ENCODE measurements at regions not wholly inside any gene's neighbourhood (a gene's known extent, or its start where the extent isn't known, plus 50 kb on each side); places are given as distances from the start of the nearest gene placed in this dataset.
"Not testable (repeated sequence)": the region's sequence is repeated elsewhere in the genome, so short reads cannot be mapped to it uniquely, and the experiment has no call there.

DNA sequence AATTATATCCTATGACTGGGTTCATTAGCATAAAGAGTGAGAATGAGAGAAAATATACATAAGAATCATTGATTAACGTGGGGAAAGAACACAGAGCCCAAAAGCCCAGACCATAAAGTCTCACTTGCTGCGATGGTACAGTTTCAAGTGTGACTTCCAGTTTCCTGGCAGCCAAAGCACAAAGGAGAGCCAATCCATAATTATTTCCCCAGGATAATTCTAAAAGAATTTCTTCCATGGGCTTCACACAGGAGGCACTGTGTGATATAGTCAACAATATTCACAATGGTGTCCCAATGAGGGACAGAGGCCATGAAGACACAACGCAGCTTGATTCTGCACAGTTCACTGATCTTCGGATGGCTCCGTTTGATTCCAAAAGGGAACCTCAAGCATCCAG, 321.6 kb downstream of the PLPP3 start:
- DNase-seq = no peak

DNA sequence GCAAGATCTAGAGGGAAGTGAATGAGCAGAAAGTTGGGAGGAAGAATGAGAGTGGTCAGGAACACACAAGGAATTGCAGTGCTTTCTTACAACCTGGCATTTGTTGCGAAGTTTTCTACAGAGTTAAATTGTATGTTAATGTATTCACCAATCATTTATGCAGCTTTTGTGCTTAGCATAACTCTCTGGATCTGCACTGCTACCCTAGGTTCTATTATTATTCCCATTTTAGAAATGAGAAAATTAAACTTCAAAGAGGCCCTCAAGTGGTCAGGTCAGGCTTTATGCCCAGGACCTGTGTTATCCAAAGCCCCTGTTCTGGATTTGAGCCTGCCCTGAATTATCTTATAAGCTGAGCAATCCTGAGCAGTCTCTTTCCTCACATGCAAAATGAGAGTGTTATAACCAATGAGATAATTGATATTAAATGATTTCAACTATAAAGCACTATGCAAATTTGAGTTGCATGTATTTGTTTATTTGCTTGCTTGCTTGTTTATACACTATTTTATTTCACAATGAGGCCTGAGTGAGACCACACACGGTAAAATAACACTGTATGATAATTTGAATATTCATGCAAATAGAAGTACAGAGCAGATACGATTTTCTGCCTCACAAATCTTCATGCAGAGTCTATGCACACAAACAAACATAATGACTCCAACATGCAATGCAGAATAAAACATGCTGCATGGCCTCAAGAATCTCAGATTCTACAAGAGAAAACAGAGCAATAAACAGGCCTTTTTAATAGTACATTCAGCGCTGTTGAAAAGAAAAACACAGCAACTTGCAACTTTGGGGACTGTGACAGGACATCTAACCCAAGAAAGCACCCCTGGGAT, 323.0 kb downstream of the PLPP3 start:
- no peak for DNase-seq

DNA sequence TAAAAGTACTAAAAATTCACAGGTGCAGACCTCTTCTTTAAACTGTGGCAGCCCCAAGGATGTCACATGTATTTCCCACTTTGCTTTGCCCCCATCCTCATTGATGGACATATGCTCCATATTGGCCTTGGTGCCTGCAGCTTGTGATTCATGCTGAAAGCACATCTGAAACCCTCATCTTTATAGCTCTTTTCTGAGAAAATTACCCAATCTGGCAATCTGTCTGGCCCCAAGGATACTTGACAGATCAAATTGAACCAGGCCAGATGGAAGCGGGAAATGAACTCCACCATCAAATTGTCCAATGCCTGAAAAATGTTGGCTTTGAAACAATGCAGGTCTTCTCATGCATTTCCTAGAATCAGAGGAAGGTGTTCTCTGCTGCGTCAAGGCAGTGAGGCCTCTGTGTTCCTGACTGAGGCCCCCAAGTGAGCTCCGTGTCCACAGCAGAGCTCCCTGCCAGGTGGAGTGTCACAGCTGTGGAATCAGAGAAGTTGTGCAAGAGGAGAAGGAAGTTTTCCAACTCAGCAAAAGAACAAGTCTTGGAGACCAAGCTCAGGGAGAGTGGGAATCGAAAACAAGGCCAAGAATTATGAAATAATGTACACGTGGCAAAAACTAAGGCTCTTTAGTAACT, 323.7 kb downstream of the PLPP3 start:
- no peak for DNase-seq

DNA sequence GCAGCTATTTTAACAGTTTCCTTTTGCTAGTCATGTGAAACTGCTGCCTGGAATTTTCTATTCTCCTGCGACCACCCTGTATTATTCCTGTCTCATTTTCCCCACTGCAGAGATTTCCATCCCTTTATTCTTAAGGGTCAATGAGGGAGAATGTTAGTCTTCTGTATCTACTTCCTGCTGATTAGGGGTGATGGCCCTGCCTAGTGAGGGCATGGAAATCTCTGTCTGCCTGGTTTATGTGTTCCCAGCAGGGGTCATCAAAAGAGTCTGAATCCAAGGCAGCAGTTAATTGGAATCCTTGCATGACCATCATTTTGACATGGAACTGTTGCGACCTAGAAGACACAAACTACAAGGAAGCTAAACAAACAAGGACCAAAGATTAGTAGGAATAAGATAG, 325.2 kb downstream of the PLPP3 start:
- DNase-seq = no peak

DNA sequence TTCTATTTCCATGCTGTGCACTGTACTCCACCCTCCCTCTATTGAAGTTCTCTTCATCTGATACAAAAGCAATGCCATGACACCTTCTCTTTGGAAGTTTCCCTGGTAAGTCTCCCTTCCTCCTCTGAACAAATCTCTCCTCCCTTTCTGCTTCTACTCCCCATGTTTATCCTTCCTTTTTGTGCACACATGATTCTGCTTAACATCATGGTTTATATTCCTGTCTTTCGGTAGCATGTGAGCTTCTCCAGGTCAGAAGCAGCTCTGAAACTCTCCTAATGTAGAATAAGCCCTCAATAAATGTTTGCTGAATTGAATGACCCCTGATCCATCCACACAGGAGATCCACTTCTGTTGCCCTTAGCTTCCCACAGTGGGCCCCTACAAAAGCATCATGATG, 328.6 kb downstream of the PLPP3 start:
- DNase-seq = no peak

DNA sequence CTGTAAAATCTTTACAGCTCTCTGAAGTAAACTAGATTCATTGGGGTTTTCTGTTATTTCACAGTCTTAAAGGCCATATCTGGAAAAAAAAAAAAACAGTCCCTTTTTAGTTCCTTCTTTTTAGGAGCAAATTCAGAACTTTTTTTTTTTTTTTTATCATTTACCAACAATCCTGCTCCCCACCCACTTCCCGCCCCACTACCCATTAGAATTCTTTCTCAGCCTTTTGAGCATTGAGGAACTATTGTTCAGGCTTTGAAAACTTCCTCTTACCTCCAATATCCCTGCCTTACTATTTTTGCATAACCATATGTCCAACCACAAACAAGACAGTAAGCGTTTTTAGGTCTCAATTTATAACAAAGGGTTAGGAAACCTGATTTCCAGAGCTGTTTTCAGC, 330.1 kb downstream of the PLPP3 start:
- no peak for DNase-seq

DNA sequence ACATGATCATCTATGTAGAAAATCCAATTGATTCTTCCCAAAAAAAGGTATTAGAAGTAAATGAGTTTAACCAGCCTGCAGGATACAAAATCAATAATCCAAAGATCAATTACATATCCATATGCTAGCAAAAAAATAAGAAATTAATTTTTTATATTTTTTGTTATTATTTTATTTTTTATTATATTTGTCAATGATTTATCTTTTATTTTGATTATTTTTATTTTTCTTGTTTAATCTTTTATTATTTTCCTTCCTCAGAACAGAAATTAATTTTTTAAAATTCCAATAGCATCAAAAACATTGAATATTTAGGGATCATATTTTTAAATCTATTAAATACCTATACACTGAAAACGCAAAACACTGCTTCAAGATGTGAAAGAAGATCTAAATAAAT, 331.2 kb downstream of the PLPP3 start:
- no peak for DNase-seq

DNA sequence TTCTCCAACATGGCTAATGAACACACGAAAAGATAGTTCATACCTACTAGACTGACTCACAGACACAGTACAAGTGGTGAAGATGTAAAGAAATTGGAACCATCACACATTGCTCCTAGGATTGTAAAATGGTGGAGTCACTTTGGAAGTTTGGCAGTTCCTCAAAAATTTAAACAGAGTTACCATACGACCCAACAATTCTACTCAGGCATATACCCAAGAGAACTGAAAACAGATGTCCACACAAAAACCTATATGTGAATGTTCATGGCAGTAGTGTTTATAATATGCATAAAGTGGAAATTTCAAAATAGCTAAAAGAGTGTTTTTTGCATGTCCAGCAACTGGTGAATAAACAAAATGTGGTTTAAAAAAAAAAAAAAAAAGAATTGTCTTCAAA, 332.6 kb downstream of the PLPP3 start:
- not testable (repeated sequence) for DNase-seq

DNA sequence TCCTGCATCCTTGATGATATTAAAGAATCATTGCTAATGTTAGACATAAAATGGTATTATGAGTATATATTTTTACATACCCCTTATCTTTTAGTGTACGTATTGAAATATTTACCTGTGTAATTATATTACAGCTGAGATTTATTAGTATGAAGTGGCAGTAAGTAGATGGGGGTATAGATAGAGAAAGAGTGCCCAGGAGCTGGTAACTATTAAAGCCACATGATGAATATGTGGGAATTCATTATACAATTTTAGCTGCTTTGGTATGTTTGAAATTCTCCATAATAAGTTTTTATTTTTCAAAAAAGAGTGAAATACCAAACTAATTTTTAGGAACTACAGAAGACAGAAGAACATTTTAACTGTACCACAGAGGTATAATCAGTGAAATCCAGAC, 339.0 kb downstream of the PLPP3 start:
- no peak for DNase-seq

DNA sequence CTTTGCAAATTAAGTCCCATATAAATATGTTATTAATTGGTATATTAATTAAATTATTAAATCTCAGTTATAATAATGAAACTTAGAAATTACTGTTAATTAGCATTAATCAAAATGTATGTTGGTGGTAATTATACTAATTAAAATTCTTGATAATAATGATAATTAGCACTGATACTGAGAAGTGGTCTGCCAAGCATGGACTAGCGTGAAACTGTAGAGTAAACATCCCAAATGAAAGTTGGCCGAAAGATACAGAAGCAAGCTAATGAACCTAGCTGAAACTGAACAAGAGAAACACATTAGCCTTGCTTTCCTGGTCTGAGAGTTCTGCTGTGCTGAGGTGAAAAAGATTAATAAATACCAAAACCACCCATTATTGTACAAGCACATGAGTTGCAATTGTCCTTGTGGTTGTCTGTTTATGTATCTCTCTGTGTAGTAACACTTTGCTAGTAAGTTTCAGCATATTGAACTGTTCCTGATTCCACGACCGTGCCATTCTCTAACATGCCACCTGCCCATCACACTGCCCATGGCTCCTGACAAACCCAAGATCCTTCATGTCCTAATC, 341.8 kb downstream of the PLPP3 start:
- DNase-seq = no peak

DNA sequence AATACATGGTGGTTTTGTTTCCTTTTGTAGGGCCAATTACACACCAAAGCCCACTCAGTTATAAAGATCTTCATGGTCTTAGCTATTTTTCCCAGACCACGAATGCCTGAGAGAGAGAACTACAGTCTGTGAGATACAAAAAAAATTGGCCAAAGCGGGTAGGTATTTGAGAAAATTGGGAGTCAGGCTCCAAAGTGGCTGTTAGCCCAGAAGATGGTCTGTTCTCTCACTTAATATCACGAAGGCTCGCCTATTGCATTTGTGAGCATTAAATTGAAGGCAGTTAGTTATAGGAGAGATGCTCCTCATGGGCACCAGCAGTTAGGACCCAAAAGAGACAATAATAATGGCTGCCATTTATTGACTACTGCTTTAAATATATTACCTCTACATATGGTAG, 342.7 kb downstream of the PLPP3 start:
- DNase-seq = no peak

DNA sequence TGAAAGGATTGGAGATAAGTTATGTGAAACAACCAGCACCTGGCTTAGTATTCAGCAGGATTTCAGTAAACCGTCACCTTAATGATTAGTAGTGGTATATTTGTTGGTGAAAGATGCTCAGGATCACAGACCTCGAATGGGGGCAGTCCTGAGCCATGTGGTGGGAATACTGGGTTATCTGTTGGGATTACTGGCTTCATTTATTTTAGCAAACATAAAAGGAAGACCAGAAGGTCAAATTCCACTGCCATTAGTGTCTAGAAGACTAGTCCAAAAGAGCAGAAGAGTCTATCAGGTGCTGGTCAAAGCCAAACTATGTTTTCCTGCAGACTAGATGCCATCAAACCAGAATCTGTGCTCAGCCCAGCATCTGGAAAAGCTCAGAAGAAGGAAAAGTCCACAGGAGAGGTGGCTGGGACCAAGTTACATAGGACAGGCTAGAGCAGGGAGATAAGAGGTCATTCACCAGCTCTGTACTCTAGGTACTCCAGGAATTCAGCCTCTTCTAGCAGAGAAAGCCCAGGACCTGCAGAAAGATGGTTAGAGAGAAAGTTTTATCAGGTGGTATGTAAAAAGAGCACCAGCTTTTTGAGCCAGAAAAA, 343.4 kb downstream of the PLPP3 start:
- no peak for DNase-seq

DNA sequence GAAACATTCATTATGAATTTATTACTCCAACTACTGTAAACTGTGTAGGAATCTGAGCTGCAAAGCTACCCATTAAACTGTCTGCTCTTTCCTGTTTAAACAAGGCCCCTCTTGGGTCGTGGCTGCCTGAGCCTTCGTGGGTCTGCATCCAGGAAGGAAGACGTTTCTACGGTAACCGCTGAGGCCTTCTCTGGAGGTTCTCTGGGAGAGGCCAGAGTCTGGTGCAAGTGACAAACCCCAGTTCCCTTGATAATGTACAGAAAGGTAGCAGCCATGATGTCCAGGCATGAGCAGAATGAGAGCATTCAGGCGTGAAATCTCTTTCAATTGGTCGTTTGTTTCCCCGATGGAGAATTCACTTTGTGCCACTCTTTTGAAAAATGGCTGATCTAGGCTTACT, 350.2 kb downstream of the PLPP3 start:
- no peak for DNase-seq

DNA sequence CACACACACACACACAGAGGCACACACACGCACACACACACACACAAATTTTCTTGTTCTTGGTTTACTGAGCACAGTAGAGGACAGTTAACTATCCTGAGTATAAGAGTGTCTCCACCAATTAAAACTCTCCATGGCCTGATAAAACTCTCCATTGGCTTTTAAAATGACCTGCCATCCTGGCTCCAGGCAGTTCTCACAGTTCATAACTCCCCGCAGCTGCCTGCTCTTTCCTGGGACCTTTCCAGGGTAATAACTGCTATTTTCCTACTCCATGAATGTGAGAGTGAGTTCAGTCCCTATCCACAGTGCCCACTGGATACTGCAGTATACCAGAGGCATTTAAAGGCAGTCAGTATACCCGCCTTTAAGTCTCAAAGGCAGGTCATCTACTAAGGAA, 351.5 kb downstream of the PLPP3 start:
- DNase-seq = no peak

DNA sequence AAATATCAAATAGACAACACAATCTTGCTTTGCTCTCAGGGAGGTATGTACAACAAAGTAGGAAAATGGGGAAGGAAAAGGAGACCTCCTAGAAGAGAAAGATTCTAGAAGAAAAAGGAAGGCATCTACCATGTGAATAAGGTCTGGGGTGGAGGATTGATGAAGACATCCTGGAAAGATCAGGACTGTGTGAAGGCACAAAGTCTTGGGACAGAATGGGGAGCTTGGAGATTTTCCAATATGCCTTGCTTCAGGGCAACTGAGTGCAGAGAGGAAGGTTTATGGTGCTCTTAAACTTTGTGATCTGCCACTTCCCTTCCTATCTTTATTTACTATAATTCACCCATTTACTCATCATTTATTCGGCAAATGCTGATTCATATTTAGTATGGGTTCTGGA, 352.0 kb downstream of the PLPP3 start:
- DNase-seq = no peak

DNA sequence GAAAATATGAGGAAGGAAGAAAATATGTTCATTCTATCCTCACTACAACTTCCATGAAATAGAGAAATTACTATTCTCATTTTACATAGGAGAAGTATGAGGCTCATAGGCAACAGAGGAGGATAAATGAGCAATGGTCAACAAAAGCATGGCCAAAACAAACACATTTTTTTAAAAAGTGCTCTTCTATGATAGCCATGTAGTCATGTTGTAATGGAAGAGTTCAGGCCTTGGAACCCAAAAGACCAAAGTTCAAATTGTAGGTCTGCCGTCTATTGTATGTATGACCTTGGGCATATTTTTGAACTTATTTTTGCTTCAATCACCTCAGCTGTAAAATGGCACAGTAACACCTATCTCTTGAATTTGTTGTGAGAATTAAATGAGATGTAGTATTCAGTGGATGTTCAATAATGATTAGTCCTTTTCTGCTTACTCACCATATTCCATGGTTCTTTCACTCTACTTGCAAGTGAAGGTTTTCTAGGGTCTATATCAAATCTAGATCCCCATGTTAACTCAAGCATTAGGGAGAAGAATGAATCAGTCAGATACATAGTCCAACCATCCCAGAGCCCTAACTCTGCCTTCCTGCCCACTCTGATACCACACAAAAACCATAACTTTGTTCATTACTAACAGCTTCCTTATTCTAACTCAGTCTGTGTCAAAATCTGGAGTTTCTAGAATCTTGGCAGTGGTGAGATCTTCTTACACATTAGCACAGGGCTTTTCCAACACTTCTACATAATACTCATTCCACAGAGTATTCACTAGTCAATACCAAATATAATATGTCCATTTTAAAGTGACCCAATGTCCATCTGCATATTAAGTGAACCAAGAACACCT, 353.2 kb downstream of the PLPP3 start:
- DNase-seq = no peak

DNA sequence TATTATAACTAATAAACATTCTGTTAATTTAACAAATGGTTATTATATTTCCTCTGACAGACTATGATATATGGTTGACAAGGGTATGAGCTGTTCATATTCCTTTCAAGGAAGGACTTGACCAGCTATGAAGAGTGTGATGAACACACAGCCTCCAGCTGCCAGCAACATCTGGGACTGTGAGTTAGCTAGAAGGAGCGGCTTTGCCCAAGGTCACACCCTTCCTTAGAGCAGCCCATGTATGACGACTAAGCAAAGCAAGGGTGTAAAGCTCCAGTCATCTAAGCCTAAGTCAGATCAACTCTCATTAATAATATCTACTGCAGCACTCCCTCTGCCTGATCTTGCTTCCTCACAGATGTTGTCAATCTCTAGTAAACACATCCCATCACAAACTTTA, 355.4 kb downstream of the PLPP3 start:
- DNase-seq = no peak

DNA sequence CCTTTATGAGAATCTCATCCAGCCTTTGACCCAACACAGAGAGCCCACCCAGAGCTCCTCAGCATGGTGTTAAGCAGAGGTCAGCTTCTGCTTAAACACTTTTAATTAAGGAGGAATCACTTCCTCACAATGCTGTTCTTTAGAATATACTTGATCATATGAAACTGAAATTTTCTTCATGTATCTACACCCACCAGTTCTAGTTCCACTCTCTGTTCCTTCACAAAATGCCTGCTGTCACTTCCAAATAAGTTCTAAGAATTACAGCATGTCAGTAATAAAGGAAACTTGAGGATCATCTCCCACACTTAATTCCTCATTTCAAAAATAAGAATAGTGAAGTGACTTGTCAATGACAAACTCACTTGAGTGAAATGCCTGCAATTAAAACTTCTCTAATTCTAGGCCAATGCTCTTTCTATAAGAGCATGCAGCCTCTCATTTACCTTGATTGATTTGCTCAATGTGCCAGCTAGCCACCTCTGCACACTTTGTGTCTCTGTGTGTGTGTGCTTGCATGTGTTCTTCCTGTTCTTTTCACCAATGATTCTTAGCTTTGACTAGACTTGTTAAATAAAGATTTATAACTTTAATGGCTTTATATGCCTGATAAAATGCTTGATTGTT, 356.3 kb downstream of the PLPP3 start:
- DNase-seq = no peak

DNA sequence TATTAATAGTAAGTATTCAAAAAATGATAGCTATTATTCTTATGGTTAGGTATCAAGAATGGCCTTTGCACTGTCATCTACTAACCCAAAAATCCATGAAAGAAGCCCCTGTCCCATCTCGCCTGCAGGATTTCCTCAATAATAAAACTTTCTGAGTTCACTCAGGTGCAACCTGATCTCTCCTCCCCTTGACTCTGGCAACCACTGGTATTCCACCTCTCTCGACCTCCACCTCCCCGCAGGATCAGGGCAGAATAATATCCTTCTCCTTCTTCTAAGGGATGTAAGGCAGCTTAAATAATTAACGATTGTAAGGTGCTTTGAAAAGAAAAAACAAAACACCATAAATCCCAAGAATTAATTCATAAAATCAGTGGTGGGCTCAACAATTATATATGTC, 359.3 kb downstream of the PLPP3 start:
- no peak for DNase-seq

DNA sequence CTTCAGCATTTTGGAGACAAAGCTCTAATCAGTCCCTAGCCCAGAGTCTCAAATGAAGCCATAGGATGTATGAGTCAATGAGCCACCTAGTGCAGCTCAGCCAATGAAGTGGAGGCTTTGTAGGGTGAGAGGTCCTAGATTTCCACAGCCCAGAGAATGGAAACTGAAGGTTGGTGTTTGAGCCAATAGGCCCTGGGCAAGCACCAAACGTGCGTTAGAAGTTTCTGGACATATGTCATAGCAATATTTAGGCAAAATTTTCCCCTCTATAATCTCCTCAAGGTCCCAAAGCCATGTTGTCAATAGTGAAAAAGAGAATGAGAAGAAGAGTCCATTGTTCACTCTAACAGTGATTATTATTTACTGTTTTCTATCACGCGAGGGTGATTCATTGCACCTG, 361.3 kb downstream of the PLPP3 start:
- DNase-seq = no peak

DNA sequence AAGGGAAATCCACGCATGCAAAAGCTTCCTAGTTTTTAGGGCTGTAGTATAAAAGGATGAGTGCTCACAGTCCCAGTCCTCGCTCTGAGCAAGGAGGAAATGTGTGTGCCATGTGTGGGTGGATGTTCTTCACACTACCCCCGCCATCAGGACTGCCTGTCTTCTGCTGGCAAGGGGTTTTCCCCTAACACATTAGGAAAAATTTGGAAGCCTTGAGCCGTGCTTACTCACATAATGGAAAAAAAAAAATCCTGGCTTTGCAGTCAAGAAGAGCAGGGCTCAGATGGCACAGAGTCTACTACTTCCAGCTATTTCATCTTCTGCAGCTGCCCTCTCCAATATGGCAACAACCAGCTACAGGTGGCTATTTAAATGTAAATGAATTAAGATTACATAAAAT, 363.1 kb downstream of the PLPP3 start:
- DNase-seq = no peak

DNA sequence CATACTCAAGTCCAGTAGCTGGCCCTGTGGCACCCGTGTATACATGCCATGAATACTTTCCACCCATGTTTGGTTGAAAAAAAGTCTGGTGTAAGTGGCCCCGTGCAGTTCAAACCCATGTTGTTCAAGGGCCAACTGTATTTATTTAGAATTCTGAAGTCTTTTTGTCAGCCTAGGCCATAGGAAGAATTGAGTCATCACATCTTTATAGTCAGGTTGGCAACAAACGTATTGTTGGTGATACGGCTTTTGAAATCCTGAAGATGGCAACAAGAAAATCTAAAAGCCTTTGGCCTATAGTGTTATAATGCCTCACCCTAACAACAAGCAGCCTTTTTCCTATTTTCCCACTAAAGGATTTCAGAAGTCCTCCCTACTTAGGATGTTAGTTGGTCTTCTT, 363.6 kb downstream of the PLPP3 start:
- no peak for DNase-seq

DNA sequence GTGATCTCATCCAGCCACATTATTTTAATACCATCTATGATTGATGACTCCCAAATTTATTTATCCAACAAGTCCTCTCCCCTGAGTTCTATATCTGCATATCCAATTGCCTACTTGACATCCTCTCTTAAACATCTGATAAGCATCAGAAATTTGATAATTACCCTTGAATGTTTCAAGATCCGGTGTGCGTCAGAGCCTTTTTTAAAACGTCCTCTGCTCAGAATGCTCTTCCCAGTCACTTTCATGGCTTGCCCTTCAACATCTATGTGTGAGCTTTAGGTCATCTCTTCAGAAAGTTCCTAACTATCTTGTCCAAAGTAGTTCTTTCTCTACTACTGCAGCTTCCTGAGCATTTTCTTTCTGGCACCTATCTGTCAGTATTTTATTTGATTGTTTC, 364.3 kb downstream of the PLPP3 start:
- DNase-seq = no peak
